ENCODE measurements at regions not wholly inside any gene's neighbourhood (a gene's known extent, or its start where the extent isn't known, plus 50 kb on each side); places are given as distances from the start of the nearest gene placed in this dataset.

GRCh38 chr4:117422297-117422696 lies 336.9 kb upstream of the TRAM1L1 start:
- TF ChIP-seq CTCF (IDR thresholded peaks at IDR 0.05; ENCODE audit: low read depth, low read length, poor library complexity, severe bottlenecking): no peak
- no peak for TF ChIP-seq EZH2phosphoT487 (IDR thresholded peaks at IDR 0.05; ENCODE audit: borderline replicate concordance, low read length)
